Stimulated activated CD4-positive, alpha-beta T cell treated with anti-CD3 and anti-CD28 coated beads, Interleukin-12 subunit alpha, Interleukin-12 subunit beta, amount 100 ng/mL, for 4 hours (primary cell): ENCODE measurements at regions not wholly inside any gene's neighbourhood (a gene's known extent, or its start where the extent isn't known, plus 50 kb on each side); places are given as distances from the start of the nearest gene placed in this dataset.

Source experiments
- DNase-seq: peaks from one replicate; pipeline ENCODE4 v3.0.0-alpha.2; 2020

DNA sequence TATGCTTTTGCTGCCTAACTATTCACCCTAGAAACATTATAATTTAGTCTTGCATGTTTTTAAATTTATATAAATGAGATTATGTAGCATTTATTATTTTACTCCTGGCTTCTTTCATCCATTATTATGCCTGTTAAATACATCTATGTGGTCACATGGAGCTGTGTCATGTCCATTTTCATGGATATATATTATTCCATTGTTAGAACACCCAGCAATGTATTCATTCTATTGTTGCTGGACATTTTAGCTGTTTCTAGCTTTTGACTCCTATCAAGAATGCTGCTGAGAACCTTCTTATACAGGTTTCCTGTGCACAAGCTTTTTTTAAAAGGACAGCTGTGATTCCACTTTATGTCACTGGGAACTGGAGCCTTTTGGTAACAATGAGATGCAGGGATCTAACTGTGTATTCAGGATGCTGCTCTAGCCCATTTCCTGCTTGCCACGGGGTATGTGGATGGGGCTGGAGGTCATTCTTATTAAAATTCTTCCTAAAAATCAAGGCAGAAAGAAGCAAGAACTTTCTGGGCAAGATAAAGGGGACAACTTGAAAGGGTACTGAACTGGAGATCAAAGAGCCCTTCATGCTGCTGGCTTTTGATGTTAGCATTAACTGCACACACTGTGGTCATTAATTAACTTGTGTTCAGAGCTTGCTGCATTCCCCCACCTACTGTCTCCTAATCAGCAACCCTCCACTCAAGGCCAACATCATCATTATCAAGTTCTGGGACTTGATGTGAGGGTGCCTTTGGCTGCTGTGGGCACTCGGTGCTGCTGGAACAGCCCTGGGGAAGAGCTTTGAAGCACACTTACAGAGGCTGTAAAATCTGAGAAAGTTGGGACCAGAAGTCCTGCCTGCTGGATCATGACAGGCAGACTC is 96.6 kb upstream of the AKIRIN2 start:
- no peak for DNase-seq

DNA sequence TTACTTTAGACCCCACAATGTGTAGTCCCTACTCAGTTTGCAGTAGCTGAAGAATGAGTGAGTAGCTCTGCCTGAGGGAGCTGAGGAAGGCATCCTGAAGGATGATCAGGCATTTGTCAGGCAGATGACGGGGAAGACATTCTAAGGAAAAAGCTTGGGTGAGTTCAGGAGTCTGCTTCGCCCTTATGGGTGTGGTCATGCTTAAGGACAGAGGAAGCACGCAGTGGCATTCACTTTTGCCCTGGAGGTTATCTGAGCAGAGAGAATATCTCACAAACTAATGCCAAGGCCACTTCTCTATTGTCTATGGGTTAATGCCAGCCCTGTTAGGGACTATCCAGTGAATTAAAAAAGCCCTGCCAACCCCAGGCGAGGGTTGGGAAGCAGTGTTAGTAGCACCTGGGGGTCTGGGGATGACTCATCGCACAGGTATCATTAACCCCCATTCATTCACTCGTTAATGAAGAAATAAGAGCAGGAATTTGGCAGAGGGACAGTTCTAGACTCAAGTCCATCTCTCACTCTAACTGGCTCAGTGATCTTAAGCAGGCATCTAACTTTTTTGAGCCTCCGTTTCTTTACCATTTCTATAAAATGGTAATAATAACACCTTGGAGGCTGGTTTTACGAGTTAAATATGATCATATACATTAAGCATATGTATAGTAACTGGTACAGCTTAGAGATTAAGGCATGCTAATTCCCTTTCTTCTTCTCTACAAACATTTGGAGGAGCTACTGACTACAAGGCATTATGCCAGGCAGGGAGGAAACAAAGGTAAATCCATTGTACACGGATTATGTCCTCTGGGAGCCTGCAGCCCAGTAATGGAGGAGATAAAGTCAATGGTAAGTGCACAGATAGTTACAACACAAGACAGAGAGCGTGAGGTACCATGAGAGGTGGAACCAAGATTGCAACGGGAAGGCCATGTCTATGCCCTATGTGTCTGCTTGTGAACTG is 93.2 kb upstream of the AKIRIN2 start:
- DNase-seq: no peak

- DNase-seq: no peak
Observed at GRCh38 chr6:87793315-87793714, 91.3 kb upstream of the AKIRIN2 start.

DNA sequence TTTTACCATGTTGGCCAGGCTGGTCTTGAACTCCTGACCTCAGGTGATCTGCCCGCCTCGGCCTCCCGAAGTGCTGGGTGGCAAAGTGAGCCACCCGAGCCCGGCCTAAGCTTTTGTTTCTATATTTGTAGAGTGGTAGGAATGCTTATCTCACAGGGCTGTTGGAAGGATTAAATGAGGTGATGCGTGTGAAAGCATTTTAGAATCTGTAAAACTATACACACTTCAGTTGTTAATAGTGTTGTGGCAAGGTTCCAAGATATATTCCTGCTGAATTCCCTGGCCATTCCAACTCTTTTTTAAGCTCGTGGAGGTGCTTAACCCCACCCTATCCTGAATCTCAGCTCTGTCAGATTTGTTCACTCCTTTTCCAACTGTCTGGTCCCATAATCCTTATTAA is 89.9 kb upstream of the AKIRIN2 start:
- DNase-seq: no peak

GRCh38 chr6:87791485-87791884 is 89.5 kb upstream of the AKIRIN2 start:
- no peak for DNase-seq

- DNase-seq: no peak
Observed at GRCh38 chr6:87791029-87791428, 89.0 kb upstream of the AKIRIN2 start.

GRCh38 chr6:87789900-87790290 is 87.9 kb upstream of the AKIRIN2 start:
- no peak for DNase-seq

DNA sequence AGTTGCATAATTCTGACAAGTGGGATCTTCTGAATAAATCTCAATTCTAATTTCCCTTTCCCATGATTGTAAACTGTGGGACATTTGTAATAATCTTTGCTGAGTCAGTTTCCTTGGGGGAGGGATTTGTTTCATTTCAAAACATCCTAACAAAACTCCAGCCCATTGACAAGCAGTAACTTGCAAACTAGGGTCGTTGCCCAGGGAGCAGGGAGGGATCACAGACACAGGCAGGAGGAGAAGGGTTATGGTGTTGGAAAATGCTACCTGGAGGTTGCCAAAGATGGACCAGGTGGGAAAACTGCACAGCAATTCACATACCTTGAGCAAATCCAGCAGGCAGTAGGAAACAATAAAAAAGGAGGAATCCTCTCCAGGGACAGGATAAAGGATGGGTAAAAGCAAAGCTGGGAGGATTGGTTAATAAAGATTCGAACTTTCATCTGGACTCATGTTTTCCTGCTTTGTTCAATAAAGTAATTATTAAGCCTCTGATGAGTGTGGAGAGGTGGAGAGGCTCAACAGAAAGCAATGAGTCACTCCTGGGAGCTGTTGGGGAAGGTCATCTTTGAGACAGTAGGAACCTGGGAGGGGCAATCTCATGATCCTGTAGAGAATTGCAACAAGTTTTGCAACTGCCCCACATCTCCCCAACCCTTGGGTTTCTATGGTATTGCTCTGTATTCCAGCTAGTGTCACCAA is 87.3 kb upstream of the AKIRIN2 start:
- no peak for DNase-seq

- no peak for DNase-seq
Observed at GRCh38 chr6:87788141-87788540, 86.1 kb upstream of the AKIRIN2 start.

DNA sequence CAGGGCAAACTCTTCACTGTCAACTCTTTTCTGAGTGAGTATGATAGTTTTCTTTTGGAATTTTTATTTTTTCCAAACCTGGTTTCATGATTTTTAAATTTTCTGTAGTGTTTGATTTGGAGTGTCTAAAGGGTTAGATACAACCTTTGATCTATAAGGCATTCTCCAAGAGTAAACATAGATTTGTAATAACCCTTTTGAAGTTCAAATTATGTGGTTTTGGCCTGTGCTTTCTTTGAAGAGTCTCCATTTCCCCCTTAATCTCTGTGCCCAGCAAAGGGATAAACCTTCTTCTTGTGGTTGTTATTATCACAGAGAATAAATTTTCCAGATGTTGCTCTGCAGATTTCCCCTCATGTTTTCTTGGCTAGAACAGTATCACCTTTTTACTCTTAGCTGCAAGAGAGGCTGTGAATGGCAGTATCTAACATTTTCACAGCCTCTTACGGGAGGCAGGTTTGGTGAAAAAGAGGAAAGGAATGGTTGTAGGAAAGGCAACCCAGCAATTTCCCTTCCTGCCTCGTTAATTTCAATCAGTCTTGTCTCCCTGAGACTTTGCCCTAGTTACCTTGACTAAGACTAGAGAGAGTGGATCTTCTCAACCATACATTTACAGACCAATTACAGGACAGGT is 83.3 kb upstream of the AKIRIN2 start:
- no peak for DNase-seq

GRCh38 chr6:87784690-87785089 is 82.7 kb upstream of the AKIRIN2 start:
- DNase-seq: no peak

GRCh38 chr6:87784051-87784450 is 82.0 kb upstream of the AKIRIN2 start:
- DNase-seq: no peak

DNA sequence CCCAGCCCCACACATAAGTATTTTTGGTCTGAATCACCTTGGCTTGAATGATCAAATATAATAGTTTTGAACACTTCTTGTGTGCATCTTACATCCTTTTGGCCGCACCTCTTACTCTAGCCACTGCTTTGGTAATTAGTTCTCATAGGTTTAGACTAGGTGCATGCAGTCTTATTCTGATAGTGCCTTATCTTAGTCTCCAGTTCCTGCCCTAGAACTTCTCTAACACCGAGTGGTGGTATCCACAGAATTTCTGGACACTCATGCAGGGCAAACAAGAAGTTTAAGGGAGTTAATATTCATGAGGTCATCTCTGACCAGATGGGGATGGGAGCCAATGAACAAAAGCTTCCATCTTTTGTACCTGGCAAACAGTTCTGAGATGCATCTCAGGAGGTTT is 77.5 kb upstream of the AKIRIN2 start:
- DNase-seq: no peak

GRCh38 chr6:87772597-87773530 is 70.8 kb upstream of the AKIRIN2 start:
- no peak for DNase-seq

GRCh38 chr6:87767478-87767877 is 65.4 kb upstream of the AKIRIN2 start:
- DNase-seq: no peak

GRCh38 chr6:87766211-87766610 is 64.2 kb upstream of the AKIRIN2 start:
- no peak for DNase-seq

GRCh38 chr6:87763901-87764300 is 61.9 kb upstream of the AKIRIN2 start:
- DNase-seq: no peak

DNA sequence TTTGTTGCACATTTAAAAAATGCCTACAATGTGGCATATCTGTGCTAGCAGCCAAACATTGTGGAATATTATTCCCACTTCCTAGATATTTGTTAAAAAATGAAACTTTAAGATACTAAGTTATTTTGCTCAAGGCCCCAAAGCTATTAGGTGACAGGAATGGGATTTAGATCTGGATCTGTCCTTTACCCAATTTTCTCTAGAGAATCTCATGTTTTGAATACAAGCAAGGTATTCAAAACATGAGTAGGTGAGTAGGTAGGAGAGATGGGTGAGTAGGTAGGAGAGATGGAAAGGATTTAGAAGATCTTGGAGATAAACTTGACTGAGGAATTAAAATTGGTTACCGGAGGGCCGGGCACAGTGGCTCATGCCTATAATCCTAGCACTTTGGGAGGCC is 61.2 kb upstream of the AKIRIN2 start:
- DNase-seq: no peak

- DNase-seq: no peak
Observed at GRCh38 chr6:87762116-87762515, 60.1 kb upstream of the AKIRIN2 start.

DNA sequence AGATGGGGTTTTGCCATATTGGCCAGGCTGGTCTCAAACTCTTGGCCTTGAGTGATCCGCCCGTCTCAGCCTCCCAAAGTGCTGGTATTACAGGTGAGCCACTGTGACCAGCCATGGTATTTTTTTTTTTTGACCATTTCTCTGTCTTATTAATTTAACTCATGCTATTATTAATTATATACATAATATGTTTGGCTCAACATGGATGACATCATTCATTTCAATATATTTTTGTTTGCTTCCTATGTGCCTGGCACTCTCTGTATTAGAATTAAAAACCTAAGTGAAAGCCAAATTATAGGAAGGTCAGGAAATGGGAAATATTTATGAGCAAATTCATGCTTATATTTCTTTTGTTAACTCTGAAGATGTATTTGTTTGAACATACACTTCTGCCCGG is 55.8 kb upstream of the AKIRIN2 start:
- DNase-seq: no peak

- DNase-seq: peak; percentile 2
Observed at GRCh38 chr6:87756858-87757257, 54.8 kb upstream of the AKIRIN2 start.
